GM23338 (cell line): ENCODE measurements at regions not wholly inside any gene's neighbourhood (a gene's known extent, or its start where the extent isn't known, plus 50 kb on each side); places are given as distances from the start of the nearest gene placed in this dataset.

Experiments used
- ATAC-seq: fragments of 200-7000 bp; cut with Tn5 transposase; 3 replicates; pipeline ENCODE4 v1.9.1; 2020
- DNase-seq: peaks from one replicate; pipeline ENCODE4 v3.0.0-alpha.2; 2015; ENCODE audit warnings: low spot score
- H2AFZ ChIP-seq: fragments of 200-600 bp; sonication (generic); 2 replicates; pipeline ENCODE4 v1.8.0; 2016; ENCODE audit warnings: antibody characterized with exemption, mild to moderate bottlenecking, moderate library complexity
- H3F3A ChIP-seq: fragments of 200-600 bp; sonication (generic); replicated peaks from 2 replicates; pipeline ENCODE4 v1.8.0; 2017; ENCODE audit warnings: antibody characterized with exemption, mixed run types, low read depth
- H3K27ac ChIP-seq: fragments of 200-600 bp; sonication (generic); 2 replicates; pipeline ENCODE4 v1.6.1; 2016; ENCODE audit warnings: low read depth
- H3K27me3 ChIP-seq: fragments of 200-600 bp; sonication (generic); 2 replicates; pipeline ENCODE4 v1.8.0; 2016; ENCODE audit warnings: mild to moderate bottlenecking, mixed run types, moderate library complexity; ENCODE audit not compliant: insufficient read depth
- H3K36me3 ChIP-seq: fragments of 200-600 bp; sonication (generic); 2 replicates; pipeline ENCODE4 v1.8.0; 2016; ENCODE audit warnings: mild to moderate bottlenecking; ENCODE audit not compliant: insufficient read depth
- H3K4me1 ChIP-seq: fragments of 200-600 bp; sonication (generic); 2 replicates; pipeline ENCODE4 v1.8.0; 2016; ENCODE audit warnings: mild to moderate bottlenecking, moderate library complexity; ENCODE audit not compliant: insufficient read depth
- H3K4me2 ChIP-seq: fragments of 200-600 bp; sonication (generic); 2 replicates; pipeline ENCODE4 v1.7.1; 2017; ENCODE audit warnings: mixed run types
- H3K4me3 ChIP-seq: fragments of 200-600 bp; sonication (generic); 2 replicates; pipeline ENCODE4 v1.6.1; 2016; ENCODE audit warnings: mixed run types
- H3K79me2 ChIP-seq: fragments of 200-600 bp; sonication (generic); replicated peaks from 2 replicates; pipeline ENCODE4 v1.8.0; 2017; ENCODE audit warnings: mild to moderate bottlenecking; ENCODE audit not compliant: insufficient read depth
- H3K9me2 ChIP-seq: fragments of 200-600 bp; sonication (generic); 2 replicates; pipeline ENCODE4 v1.8.0; 2017; ENCODE audit not compliant: insufficient read depth
- H4K20me1 ChIP-seq: fragments of 200-600 bp; sonication (generic); replicated peaks from 2 replicates; pipeline ENCODE4 v1.8.0; 2017; ENCODE audit warnings: mild to moderate bottlenecking; ENCODE audit not compliant: insufficient read depth
- H3K27ac Mint-ChIP-seq: 2 replicates; pipeline ENCODE4 v1.8.0; 2020; ENCODE audit warnings: inconsistent platforms, mild to moderate bottlenecking, moderate library complexity, mixed read lengths
- H3K27me3 Mint-ChIP-seq: 3 replicates; pipeline ENCODE4 v1.8.0; 2022; ENCODE audit warnings: low read depth, mild to moderate bottlenecking, moderate library complexity, mixed read lengths, inconsistent platforms; ENCODE audit not compliant: insufficient read depth, poor library complexity
- H3K36me3 Mint-ChIP-seq: 3 replicates; pipeline ENCODE4 v1.8.0; 2021; ENCODE audit warnings: low read depth, mild to moderate bottlenecking, inconsistent platforms, moderate library complexity, mixed read lengths
- H3K4me1 Mint-ChIP-seq: 3 replicates; pipeline ENCODE4 v1.8.0; 2020; ENCODE audit warnings: mild to moderate bottlenecking, inconsistent platforms, mixed read lengths
- H3K4me3 Mint-ChIP-seq: 3 replicates; pipeline ENCODE4 v1.8.0; 2021; ENCODE audit warnings: moderate library complexity, mild to moderate bottlenecking, inconsistent platforms, mixed read lengths
- H3K9me3 Mint-ChIP-seq: 3 replicates; pipeline ENCODE4 v1.8.0; 2020; ENCODE audit warnings: moderate library complexity, mild to moderate bottlenecking, inconsistent platforms, mixed read lengths
- CREB1 ChIP-seq: fragments of 250-450 bp; sonication (Bioruptor Pico); IDR thresholded peaks from 2 replicates; pipeline ENCODE4 v1.5.0; 2020; ENCODE audit warnings: low read depth, mild to moderate bottlenecking, moderate library complexity
- CTCF ChIP-seq, 2 experiments: fragments of 200-600 bp in 1 of 2; sonication (generic) in 1 of 2; conservative IDR thresholded peaks; 2 replicates each; pipeline versions ENCODE4 v1.5.1 to v1.6.1; 2016 to 2017; ENCODE audit warnings: antibody characterized with exemption in 2 of 2, low read depth in 2 of 2, mild to moderate bottlenecking in 2 of 2, moderate library complexity in 1 of 2
- ETS1 ChIP-seq: IDR thresholded peaks from 2 replicates; pipeline ENCODE4 v1.6.1; 2016; ENCODE audit warnings: antibody characterized with exemption
- EZH2 ChIP-seq: fragments of 200-600 bp; sonication (generic); IDR thresholded peaks from one replicate; pipeline ENCODE4 v1.8.0; 2017; ENCODE audit warnings: antibody characterized with exemption, mild to moderate bottlenecking, low read depth; ENCODE audit not compliant: unreplicated experiment
- EZH2phosphoT487 ChIP-seq: fragments of 200-600 bp; sonication (generic); IDR thresholded peaks from one replicate; pipeline ENCODE4 v1.8.1; 2018; ENCODE audit warnings: antibody characterized with exemption; ENCODE audit not compliant: unreplicated experiment
- JUNB ChIP-seq: IDR thresholded peaks from one replicate; pipeline ENCODE4 v1.6.1; 2016; ENCODE audit warnings: antibody characterized with exemption; ENCODE audit not compliant: unreplicated experiment
- POLR2AphosphoS5 ChIP-seq: IDR thresholded peaks from 2 replicates; pipeline ENCODE4 v1.6.1; 2016; ENCODE audit warnings: antibody characterized with exemption, low read depth
- REST ChIP-seq: IDR thresholded peaks from one replicate; pipeline ENCODE4 v1.6.1; 2018; ENCODE audit warnings: antibody characterized with exemption; ENCODE audit not compliant: unreplicated experiment
- STAT1 ChIP-seq: IDR thresholded peaks from one replicate; pipeline ENCODE4 v1.6.1; 2016; ENCODE audit warnings: antibody characterized with exemption; ENCODE audit not compliant: unreplicated experiment
- ZNF114 ChIP-seq: fragments of 250-450 bp; sonication (Bioruptor Pico); IDR thresholded peaks from 2 replicates; pipeline ENCODE4 v1.5.0; 2020; ENCODE audit warnings: mild to moderate bottlenecking, moderate library complexity
- ZNF331 ChIP-seq: fragments of 250-450 bp; sonication (Bioruptor Pico); IDR thresholded peaks from 2 replicates; pipeline ENCODE4 v1.5.0; 2020; ENCODE audit warnings: low read depth, mild to moderate bottlenecking, moderate library complexity
- ZNF462 ChIP-seq: fragments of 250-450 bp; sonication (Bioruptor Pico); IDR thresholded peaks from 2 replicates; pipeline ENCODE4 v1.5.0; 2020; ENCODE audit warnings: mild to moderate bottlenecking, moderate library complexity

- TF ChIP-seq ETS1 (no peak), REST (no peak), ZNF331 (CRISPR knock-in tag) (no peak), EZH2 (no peak), POLR2AphosphoS5 (no peak), CREB1 (CRISPR knock-in tag) (no peak), EZH2phosphoT487 (no peak), CTCF (conservative IDR thresholded peaks at IDR 0.05; ENCODE audit: low read depth in 2 of 2) (no peak), JUNB (no peak), STAT1 (no peak)
Measured at GRCh38 chr7:17033245-17033644, 151.5 kb upstream of the AGR3 start (continued).

- no peaks in the 10 kb centered on the region for H3F3A ChIP-seq
- Mint-ChIP-seq H3K27ac (no peak overlapping the region), H3K4me3 (no peak overlapping the region), H3K4me1 (peaks cover 11% of the 10 kb centered on the region; the same call in 2 of the 3 replicates), H3K27me3 (no peaks in the 10 kb centered on the region), H3K36me3 (no peaks in the 10 kb centered on the region), H3K9me3 (no peaks in the 10 kb centered on the region)
- no peaks in the 10 kb centered on the region for H3K79me2 ChIP-seq
- no peaks in the 10 kb centered on the region for H4K20me1 ChIP-seq
- H3K27me3 ChIP-seq = no peaks in the 10 kb centered on the region
- no peaks in the 10 kb centered on the region for H3K36me3 ChIP-seq
- ATAC-seq (no peak), DNase-seq (no peak)
- no peak overlapping the region for H2AFZ ChIP-seq
- H3K4me2 ChIP-seq = no peak overlapping the region
- H3K4me1 ChIP-seq = peaks cover 7% of the 10 kb centered on the region; the same call in 1 of the 2 replicates
- no peaks in the 10 kb centered on the region for H3K9me2 ChIP-seq
- H3K27ac ChIP-seq = no peak overlapping the region
- no peak overlapping the region for H3K4me3 ChIP-seq
- TF ChIP-seq ZNF462 (CRISPR knock-in tag) (no peak), EZH2phosphoT487 (no peak), ZNF114 (CRISPR knock-in tag) (no peak), POLR2AphosphoS5 (no peak), ZNF331 (CRISPR knock-in tag) (no peak), EZH2 (no peak)
Measured at GRCh38 chr7:17036584-17036983, 154.8 kb upstream of the AGR3 start.
